ENCODE measurements at regions not wholly inside any gene's neighbourhood (a gene's known extent, or its start where the extent isn't known, plus 50 kb on each side); places are given as distances from the start of the nearest gene placed in this dataset.

GRCh38 chr15:37249249-37249648 lies 148.9 kb upstream of the MEIS2 start:
- no peaks in the 10 kb centered on the region for H3K9me3 ChIP-seq
- no peaks in the 10 kb centered on the region for H3K27me3 ChIP-seq
- H3K27ac ChIP-seq = no peak overlapping the region
- H3K4me1 ChIP-seq = no peaks in the 10 kb centered on the region
- TF ChIP-seq CTCF (IDR thresholded peaks at IDR 0.05) (no peak), POLR2A (IDR thresholded peaks at IDR 0.05) (no peak)
- no peak overlapping the region for H3K4me3 ChIP-seq
- H3K36me3 ChIP-seq (ENCODE audit: low read depth, missing control alignments) = no peaks in the 10 kb centered on the region
- intact Hi-C loops (cut with DNase I; ENCODE audit: low total_unique reads) = no loop called here
- DNase-seq = no peak

GRCh38 chr15:37252530-37252929 lies 152.2 kb upstream of the MEIS2 start:
- H3K36me3 ChIP-seq (ENCODE audit: low read depth, missing control alignments) = no peaks in the 10 kb centered on the region
- TF ChIP-seq POLR2A (IDR thresholded peaks at IDR 0.05) = no peak
- TF ChIP-seq CTCF (IDR thresholded peaks at IDR 0.05) = no peak
- no peak overlapping the region for H3K27ac ChIP-seq
- H3K9me3 ChIP-seq = no peaks in the 10 kb centered on the region
- no peaks in the 10 kb centered on the region for H3K27me3 ChIP-seq
- WGBS, 2 donors = 74 to 85% methylated on average over 3 of the region's 3 CpGs
- no peaks in the 10 kb centered on the region for H3K4me1 ChIP-seq
- no peak for DNase-seq
- H3K4me3 ChIP-seq = no peak overlapping the region
- intact Hi-C loops (cut with DNase I; ENCODE audit: low total_unique reads) = no loop called here

GRCh38 chr15:37253877-37254276 lies 153.5 kb upstream of the MEIS2 start:
- TF ChIP-seq CTCF (IDR thresholded peaks at IDR 0.05) (no peak), POLR2A (IDR thresholded peaks at IDR 0.05) (no peak)
- H3K4me3 ChIP-seq = no peak overlapping the region
- no peaks in the 10 kb centered on the region for H3K36me3 ChIP-seq (ENCODE audit: low read depth, missing control alignments)
- WGBS, 2 donors = 63 to 74% methylated on average over 7 of the region's 7 CpGs
- H3K27me3 ChIP-seq = no peaks in the 10 kb centered on the region
- no peak overlapping the region for H3K27ac ChIP-seq
- DNase-seq = no peak
- no peaks in the 10 kb centered on the region for H3K4me1 ChIP-seq
- intact Hi-C loops (cut with DNase I; ENCODE audit: low total_unique reads) = no loop called here
- H3K9me3 ChIP-seq = no peaks in the 10 kb centered on the region

- H3K27ac ChIP-seq = no peak overlapping the region
- TF ChIP-seq POLR2A (IDR thresholded peaks at IDR 0.05) = no peak
Measured at GRCh38 chr15:37260255-37260654, 159.9 kb upstream of the MEIS2 start.

GRCh38 chr15:37261685-37262084 lies 161.3 kb upstream of the MEIS2 start:
- 78 to 81% methylated on average over 4 of the region's 4 CpGs for WGBS, 2 donors
- Histone ChIP-seq H3K9me3 (no peaks in the 10 kb centered on the region), H3K27me3 (no peaks in the 10 kb centered on the region), H3K36me3 (ENCODE audit: low read depth, missing control alignments) (no peaks in the 10 kb centered on the region), H3K4me1 (no peaks in the 10 kb centered on the region), H3K4me3 (no peak overlapping the region), H3K27ac (no peak overlapping the region)
- TF ChIP-seq CTCF (IDR thresholded peaks at IDR 0.05) = no peak
- TF ChIP-seq POLR2A (IDR thresholded peaks at IDR 0.05) = no peak
- intact Hi-C loops (cut with DNase I; ENCODE audit: low total_unique reads) = no loop called here
- DNase-seq = no peak

More at GRCh38 chr15:37260255-37260654, 159.9 kb upstream of the MEIS2 start:
- Histone ChIP-seq H3K36me3 (ENCODE audit: low read depth, missing control alignments) (no peaks in the 10 kb centered on the region), H3K4me1 (no peaks in the 10 kb centered on the region), H3K4me3 (no peak overlapping the region), H3K9me3 (no peaks in the 10 kb centered on the region), H3K27me3 (no peaks in the 10 kb centered on the region)
- no peak for DNase-seq
- intact Hi-C loops (cut with DNase I; ENCODE audit: low total_unique reads) = no loop called here

Data from testis (tissue), 2 donors.